HAP-1 (cell line): ENCODE measurements at regions not wholly inside any gene's neighbourhood (a gene's known extent, or its start where the extent isn't known, plus 50 kb on each side); places are given as distances from the start of the nearest gene placed in this dataset.
"Not testable (repeated sequence)": the region's sequence is repeated elsewhere in the genome, so short reads cannot be mapped to it uniquely, and the experiment has no call there.

Experiments
- DNase-seq, 2 experiments: peaks; one replicate each; pipeline ENCODE4 v3.0.0-alpha.2; 2016 to 2020; ENCODE audit warnings: low spot score in 2 of 2
- H3K27me3 ChIP-seq: fragments of 250-450 bp; sonication (Bioruptor Pico); 2 replicates; pipeline ENCODE4 v1.5.1; 2020; ENCODE audit warnings: low read depth, mild to moderate bottlenecking, moderate library complexity
- H3K36me3 ChIP-seq: fragments of 250-450 bp; sonication (Bioruptor Pico); replicated peaks from 2 replicates; pipeline ENCODE4 v1.5.1; 2020; ENCODE audit warnings: mild to moderate bottlenecking
- H3K4me1 ChIP-seq: fragments of 250-450 bp; sonication (Bioruptor Pico); 2 replicates; pipeline ENCODE4 v1.5.1; 2020; ENCODE audit warnings: mild to moderate bottlenecking
- H3K4me3 ChIP-seq: fragments of 250-450 bp; sonication (Bioruptor Pico); 2 replicates; pipeline ENCODE4 v1.5.1; 2020; ENCODE audit warnings: mild to moderate bottlenecking, moderate library complexity
- H3K9me3 ChIP-seq: fragments of 250-450 bp; sonication (Bioruptor Pico); 2 replicates; pipeline ENCODE4 v1.5.1; 2020; ENCODE audit warnings: mild to moderate bottlenecking, moderate library complexity
- in situ Hi-C: fragments of 300-500 bp; cut with MboI; formaldehyde crosslinking; loops from 3 replicates; pipeline ENCODE4 v1.14.3; 2020; ENCODE audit warnings: low sequenced_read_pairs, inconsistent platforms, mixed read lengths

GRCh38 chr15:85256009-85256997 lies 124.1 kb upstream of the AKAP13 start:
- H3K4me3 ChIP-seq, H3K9me3 ChIP-seq, H3K4me1 ChIP-seq, in situ Hi-C loops, H3K36me3 ChIP-seq, H3K27me3 ChIP-seq, DNase-seq: not testable (repeated sequence)

- H3K4me1 ChIP-seq, result not testable (repeated sequence)
Measured at GRCh38 chr15:85258062-85258445, 122.3 kb upstream of the AKAP13 start.

GRCh38 chr15:85258559-85259209 lies 121.7 kb upstream of the AKAP13 start:
- DNase-seq, H3K36me3 ChIP-seq, H3K9me3 ChIP-seq, H3K4me1 ChIP-seq, in situ Hi-C loops, H3K4me3 ChIP-seq, H3K27me3 ChIP-seq: not testable (repeated sequence)

More at GRCh38 chr15:85258062-85258445, 122.3 kb upstream of the AKAP13 start:
- H3K9me3 ChIP-seq, H3K4me3 ChIP-seq, H3K27me3 ChIP-seq, in situ Hi-C loops, DNase-seq, H3K36me3 ChIP-seq: not testable (repeated sequence)

GRCh38 chr15:85260526-85260925 lies 119.9 kb upstream of the AKAP13 start:
- H3K27me3 ChIP-seq, H3K4me1 ChIP-seq, DNase-seq, H3K4me3 ChIP-seq, H3K36me3 ChIP-seq, in situ Hi-C loops, H3K9me3 ChIP-seq: not testable (repeated sequence)

GRCh38 chr15:85262461-85263055 lies 117.8 kb upstream of the AKAP13 start:
- H3K9me3 ChIP-seq, H3K4me3 ChIP-seq, H3K4me1 ChIP-seq, DNase-seq, H3K27me3 ChIP-seq, in situ Hi-C loops, H3K36me3 ChIP-seq: not testable (repeated sequence)

GRCh38 chr15:85263842-85264440 lies 116.5 kb upstream of the AKAP13 start:
- in situ Hi-C loops, H3K4me1 ChIP-seq: not testable (repeated sequence)

GRCh38 chr15:85264614-85265190 lies 115.7 kb upstream of the AKAP13 start:
- H3K27me3 ChIP-seq, DNase-seq, H3K4me3 ChIP-seq, H3K4me1 ChIP-seq, in situ Hi-C loops, H3K36me3 ChIP-seq, H3K9me3 ChIP-seq: not testable (repeated sequence)

More at GRCh38 chr15:85263842-85264440, 116.5 kb upstream of the AKAP13 start:
- H3K9me3 ChIP-seq, H3K4me3 ChIP-seq, H3K36me3 ChIP-seq, DNase-seq, H3K27me3 ChIP-seq: not testable (repeated sequence)

- DNase-seq, H3K9me3 ChIP-seq, H3K27me3 ChIP-seq, in situ Hi-C loops, H3K36me3 ChIP-seq, H3K4me3 ChIP-seq, H3K4me1 ChIP-seq: not testable (repeated sequence)
Measured at GRCh38 chr15:85267158-85267857, 113.1 kb upstream of the AKAP13 start.

- H3K27me3 ChIP-seq, result no peaks in the 10 kb centered on the region
- H3K9me3 ChIP-seq, result peaks cover 2% of the 10 kb centered on the region; the same call in 1 of the 2 replicates
- no peak for DNase-seq
- H3K4me3 ChIP-seq, result no peak overlapping the region
- no peaks in the 10 kb centered on the region for H3K4me1 ChIP-seq
- in situ Hi-C loops, result no loop called here
- no peaks in the 10 kb centered on the region for H3K36me3 ChIP-seq
Measured at GRCh38 chr15:85274315-85275050, 105.9 kb upstream of the AKAP13 start.

- H3K36me3 ChIP-seq, result no peaks in the 10 kb centered on the region
- no peak for DNase-seq
- in situ Hi-C loops, result no loop called here
- no peak overlapping the region for H3K4me3 ChIP-seq
- H3K4me1 ChIP-seq, result no peaks in the 10 kb centered on the region
- H3K27me3 ChIP-seq, result peaks cover 3% of the 10 kb centered on the region; the same call in 1 of the 2 replicates
- H3K9me3 ChIP-seq, result peaks cover 5% of the 10 kb centered on the region
Measured at GRCh38 chr15:85276508-85276907, 103.9 kb upstream of the AKAP13 start.

GRCh38 chr15:85276921-85277320 lies 103.5 kb upstream of the AKAP13 start:
- Histone ChIP-seq H3K36me3 (no peaks in the 10 kb centered on the region), H3K4me3 (no peak overlapping the region)
- in situ Hi-C loops, result no loop called here

GRCh38 chr15:85277847-85278370 lies 102.5 kb upstream of the AKAP13 start:
- DNase-seq, result peak in 1 of 2 experiments; percentile 2

More at GRCh38 chr15:85276921-85277320, 103.5 kb upstream of the AKAP13 start:
- Histone ChIP-seq H3K4me1 (no peaks in the 10 kb centered on the region), H3K9me3 (peaks cover 5% of the 10 kb centered on the region), H3K27me3 (peaks cover 3% of the 10 kb centered on the region; the same call in 1 of the 2 replicates)
- no peak for DNase-seq

More at GRCh38 chr15:85277847-85278370, 102.5 kb upstream of the AKAP13 start:
- H3K9me3 ChIP-seq, result peaks cover 5% of the 10 kb centered on the region
- no peaks in the 10 kb centered on the region for H3K4me1 ChIP-seq
- H3K36me3 ChIP-seq, result no peaks in the 10 kb centered on the region
- no peak overlapping the region for H3K4me3 ChIP-seq
- in situ Hi-C loops, result no loop called here
- peaks cover 6% of the 10 kb centered on the region; the same call in 1 of the 2 replicates for H3K27me3 ChIP-seq
